ENCODE measurements at regions not wholly inside any gene's neighbourhood (a gene's known extent, or its start where the extent isn't known, plus 50 kb on each side); places are given as distances from the start of the nearest gene placed in this dataset.

- no peak for DNase-seq (ENCODE audit: low read depth)
- no peak for TF ChIP-seq CTCF (IDR thresholded peaks at IDR 0.05; ENCODE audit: control insufficient read depth, extremely low read depth, insufficient read depth)
- no peak overlapping the region for H3K4me3 ChIP-seq (ENCODE audit: low read depth, low read length)
Observed at GRCh38 chr12:90163975-90164374, 455.3 kb upstream of the ATP2B1 start.

- no peak for TF ChIP-seq CTCF (IDR thresholded peaks at IDR 0.05; ENCODE audit: control insufficient read depth, extremely low read depth, insufficient read depth)
- no peak overlapping the region for H3K4me3 ChIP-seq (ENCODE audit: low read depth, low read length)
- no peak for DNase-seq (ENCODE audit: low read depth)
Observed at GRCh38 chr12:90153827-90154226, 445.2 kb upstream of the ATP2B1 start.

GRCh38 chr12:90152897-90153624, 444.4 kb upstream of the ATP2B1 start:
- no peak for TF ChIP-seq CTCF (IDR thresholded peaks at IDR 0.05; ENCODE audit: control insufficient read depth, extremely low read depth, insufficient read depth)
- no peak overlapping the region for H3K4me3 ChIP-seq (ENCODE audit: low read depth, low read length)
- DNase-seq (ENCODE audit: low read depth) = no peak

GRCh38 chr12:90151491-90152015, 442.9 kb upstream of the ATP2B1 start:
- no peak overlapping the region for H3K4me3 ChIP-seq (ENCODE audit: low read depth, low read length)
- DNase-seq (ENCODE audit: low read depth) = no peak
- no peak for TF ChIP-seq CTCF (IDR thresholded peaks at IDR 0.05; ENCODE audit: control insufficient read depth, extremely low read depth, insufficient read depth)

GRCh38 chr12:90149453-90149852, 440.8 kb upstream of the ATP2B1 start:
- no peak overlapping the region for H3K4me3 ChIP-seq (ENCODE audit: low read depth, low read length)
- DNase-seq (ENCODE audit: low read depth) = no peak
- no peak for TF ChIP-seq CTCF (IDR thresholded peaks at IDR 0.05; ENCODE audit: control insufficient read depth, extremely low read depth, insufficient read depth)

- DNase-seq (ENCODE audit: low read depth) = no peak
- TF ChIP-seq CTCF (IDR thresholded peaks at IDR 0.05; ENCODE audit: control insufficient read depth, extremely low read depth, insufficient read depth) = no peak
- H3K4me3 ChIP-seq (ENCODE audit: low read depth, low read length) = no peak overlapping the region
Observed at GRCh38 chr12:90129366-90130030, 420.9 kb upstream of the ATP2B1 start.

Measured in LNCaP clone FGC (cell line).